ENCODE measurements at regions not wholly inside any gene's neighbourhood (a gene's known extent, or its start where the extent isn't known, plus 50 kb on each side); places are given as distances from the start of the nearest gene placed in this dataset.

- H3K27ac ChIP-seq = no peak overlapping the region
- in situ Hi-C loops (cut with HindIII; ENCODE audit: low pct_ligation_motif_present, low sequenced_read_pairs) = no loop called here
- H3K27me3 ChIP-seq (replicated peaks) = no peaks in the 10 kb centered on the region
- no peak for TF ChIP-seq CTCF (IDR thresholded peaks at IDR 0.05; ENCODE audit: low read depth, low read length, missing control alignments)
- no peaks in the 10 kb centered on the region for H3K36me3 ChIP-seq (replicated peaks)
- H3K4me3 ChIP-seq (ENCODE audit: low read depth, low read length) = no peak overlapping the region
- DNase-seq = no peak
Measured at GRCh38 chr15:39110746-39111145, 470.1 kb upstream of the THBS1 start.

DNA sequence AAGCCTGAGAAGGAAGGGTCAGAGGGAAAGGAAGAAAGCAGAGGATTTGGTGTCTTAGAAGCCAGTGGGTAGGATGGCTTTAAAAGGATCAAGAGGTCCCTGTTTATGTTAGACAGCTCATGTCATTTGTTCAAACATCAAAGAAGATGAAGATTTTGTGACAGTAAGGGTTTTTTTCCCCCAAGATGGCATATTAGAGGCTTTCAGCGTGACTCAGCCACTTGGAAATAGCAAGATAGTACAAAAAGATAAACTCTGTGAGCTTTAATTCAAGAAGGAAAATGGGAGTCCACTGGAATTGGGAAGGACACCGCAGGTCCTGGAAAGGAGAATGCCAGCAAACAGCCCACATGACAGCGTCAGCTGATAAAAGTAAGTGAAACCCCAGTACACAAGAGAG, 467.1 kb upstream of the THBS1 start:
- no peak overlapping the region for H3K27ac ChIP-seq
- H3K27me3 ChIP-seq (replicated peaks) = no peaks in the 10 kb centered on the region
- TF ChIP-seq CTCF (IDR thresholded peaks at IDR 0.05; ENCODE audit: low read depth, low read length, missing control alignments) = no peak
- in situ Hi-C loops (cut with HindIII; ENCODE audit: low pct_ligation_motif_present, low sequenced_read_pairs) = no loop called here
- H3K4me3 ChIP-seq (ENCODE audit: low read depth, low read length) = no peak overlapping the region
- no peaks in the 10 kb centered on the region for H3K36me3 ChIP-seq (replicated peaks)
- no peak for DNase-seq

DNA sequence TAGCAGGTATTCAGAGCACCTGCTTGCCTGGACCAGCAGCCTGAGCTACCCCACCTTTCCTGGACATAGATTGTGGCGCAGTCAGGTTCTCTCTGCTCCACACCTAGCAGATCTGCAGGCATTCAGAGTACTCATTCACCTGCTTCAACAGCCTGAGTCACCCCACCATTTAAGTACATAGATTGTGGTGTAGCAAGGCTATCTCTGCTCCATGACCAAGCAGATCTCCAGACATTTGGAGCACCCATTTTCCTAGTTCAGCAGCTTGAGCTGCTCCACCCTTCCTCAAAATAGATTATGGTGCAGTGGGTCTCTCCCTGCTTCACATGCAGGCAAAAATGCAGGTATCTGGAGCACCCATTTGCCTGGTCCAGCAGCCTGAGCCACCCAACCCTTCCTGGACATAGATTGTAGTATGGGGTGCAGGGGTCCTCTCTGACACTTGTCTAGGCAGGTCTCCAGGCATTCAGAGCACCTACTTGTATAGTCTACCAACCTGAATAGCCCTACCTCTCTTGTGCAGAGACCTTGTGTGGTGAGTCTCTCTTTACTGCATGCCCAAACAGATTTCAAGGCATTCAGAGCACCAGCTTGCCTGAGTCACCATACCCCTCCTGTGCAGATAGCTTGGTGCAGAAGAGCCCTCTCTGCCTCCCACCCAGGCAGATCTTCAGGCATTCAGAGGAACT, 466.0 kb upstream of the THBS1 start:
- Histone ChIP-seq H3K36me3 (replicated peaks) (no peaks in the 10 kb centered on the region), H3K27ac (no peak overlapping the region), H3K27me3 (replicated peaks) (no peaks in the 10 kb centered on the region), H3K4me3 (ENCODE audit: low read depth, low read length) (no peak overlapping the region)
- DNase-seq = no peak
- in situ Hi-C loops (cut with HindIII; ENCODE audit: low pct_ligation_motif_present, low sequenced_read_pairs) = no loop called here
- no peak for TF ChIP-seq CTCF (IDR thresholded peaks at IDR 0.05; ENCODE audit: low read depth, low read length, missing control alignments)

DNA sequence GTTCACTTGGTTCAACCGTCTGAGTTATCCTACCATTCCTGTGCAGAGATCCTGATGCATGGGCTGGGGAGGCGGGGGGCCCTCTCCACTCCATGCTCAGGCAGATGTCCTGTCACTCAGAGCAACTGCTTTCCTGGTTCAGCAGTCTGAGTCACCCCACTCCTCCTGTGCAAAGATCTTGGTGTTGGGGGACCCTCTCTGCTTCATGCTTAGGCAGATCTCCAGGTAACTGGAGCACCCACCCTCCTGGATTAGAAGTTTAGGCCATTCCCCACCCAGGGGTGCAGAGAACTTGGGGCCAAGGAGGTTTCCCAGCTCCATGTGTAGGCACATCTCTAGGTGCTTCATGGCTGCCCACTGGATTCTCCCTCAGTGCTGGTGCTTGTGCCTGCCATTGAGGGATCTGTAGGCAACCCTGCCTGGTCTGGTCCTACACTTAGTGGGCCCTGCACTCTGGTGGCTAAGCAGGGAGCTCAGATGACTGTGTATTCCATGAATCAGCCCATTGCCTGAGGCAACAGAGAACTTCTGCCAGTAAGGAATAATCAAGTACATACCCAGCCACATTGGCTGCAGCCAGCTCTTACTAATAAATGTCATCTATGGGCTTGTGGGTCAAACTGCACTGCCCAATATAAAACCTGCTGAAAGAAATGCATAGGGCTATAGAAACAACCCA, 465.4 kb upstream of the THBS1 start:
- Histone ChIP-seq H3K36me3 (replicated peaks) (no peaks in the 10 kb centered on the region), H3K4me3 (ENCODE audit: low read depth, low read length) (no peak overlapping the region), H3K27ac (no peak overlapping the region), H3K27me3 (replicated peaks) (no peaks in the 10 kb centered on the region)
- in situ Hi-C loops (cut with HindIII; ENCODE audit: low pct_ligation_motif_present, low sequenced_read_pairs) = no loop called here
- TF ChIP-seq CTCF (IDR thresholded peaks at IDR 0.05; ENCODE audit: low read depth, low read length, missing control alignments) = no peak
- DNase-seq = no peak

GRCh38 chr15:39118510-39118909, 462.4 kb upstream of the THBS1 start:
- TF ChIP-seq CTCF (IDR thresholded peaks at IDR 0.05; ENCODE audit: low read depth, low read length, missing control alignments) = no peak
- in situ Hi-C loops (cut with HindIII; ENCODE audit: low pct_ligation_motif_present, low sequenced_read_pairs) = no loop called here
- Histone ChIP-seq H3K36me3 (replicated peaks) (no peaks in the 10 kb centered on the region), H3K27me3 (replicated peaks) (no peaks in the 10 kb centered on the region), H3K4me3 (ENCODE audit: low read depth, low read length) (no peak overlapping the region), H3K27ac (peak overlapping the region; percentile 21)
- peak; percentile 52 for DNase-seq

Measured in brain microvascular endothelial cell (primary cell).